Skin epidermis (tissue), 12 donors: ENCODE measurements at regions not wholly inside any gene's neighbourhood (a gene's known extent, or its start where the extent isn't known, plus 50 kb on each side); places are given as distances from the start of the nearest gene placed in this dataset.

ENCODE experiments used
- H3K27ac ChIP-seq, 21 experiments: fragments of 200-600 bp; sonication (generic) in 11 of 21; one replicate each; pipeline ENCODE4 v1.5.0; 2020; ENCODE audit warnings: mild to moderate bottlenecking in 3 of 21, inconsistent platforms in 2 of 21, moderate library complexity in 2 of 21
- H3K4me3 ChIP-seq, 7 experiments: fragments of 200-600 bp; sonication (generic) in 2 of 7; one replicate each; pipeline ENCODE4 v1.5.0; 2020; ENCODE audit warnings: inconsistent platforms in 2 of 7, mild to moderate bottlenecking in 2 of 7, moderate library complexity in 1 of 7

DNA sequence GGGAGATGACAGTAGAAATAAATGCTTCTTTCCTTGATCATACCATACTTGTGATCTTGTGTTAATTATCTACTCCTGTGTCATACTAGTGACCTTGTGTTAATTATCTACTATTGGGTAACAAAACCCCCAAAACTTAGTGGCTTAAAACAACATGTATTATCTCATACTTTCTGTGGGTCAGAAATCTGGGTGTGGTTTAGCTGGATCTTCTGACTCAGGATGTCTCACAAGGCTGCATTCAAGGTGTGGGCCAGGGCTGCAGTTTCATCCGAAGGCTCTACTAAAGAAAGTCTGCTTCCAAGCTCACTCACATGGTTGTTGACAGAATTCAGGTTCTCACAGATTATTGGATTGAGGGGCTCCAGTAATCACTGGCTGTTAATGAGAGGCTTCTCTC, 70.3 kb upstream of the NDP start:
- Histone ChIP-seq H3K4me3 (no peak overlapping the region), H3K27ac (no peak overlapping the region)

GRCh38 chrX:44042751-44043150, 69.6 kb upstream of the NDP start:
- Histone ChIP-seq H3K4me3 (no peak overlapping the region), H3K27ac (no peak overlapping the region)

DNA sequence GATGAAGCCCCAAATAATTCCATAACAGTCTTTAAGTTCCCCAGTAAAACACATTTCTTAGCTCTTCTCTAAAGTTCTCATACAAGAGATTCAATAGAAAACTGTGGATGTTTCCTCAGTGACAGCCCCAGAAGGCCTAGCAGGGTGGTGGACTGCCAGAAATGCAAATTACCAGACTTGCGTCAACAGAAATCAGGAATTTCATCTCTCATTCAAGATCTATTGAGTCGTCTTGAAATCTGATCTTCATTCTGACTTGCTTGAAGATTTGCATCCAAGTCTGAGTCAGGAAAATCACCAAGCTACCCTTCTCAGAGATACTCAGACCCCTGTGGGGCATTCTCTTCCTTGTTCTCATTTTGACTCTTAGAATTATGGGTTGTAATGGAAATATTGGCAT, 68.9 kb upstream of the NDP start:
- Histone ChIP-seq H3K27ac (no peak overlapping the region), H3K4me3 (no peak overlapping the region)

GRCh38 chrX:44040406-44040805, 67.2 kb upstream of the NDP start:
- H3K4me3 ChIP-seq: no peak overlapping the region

DNA sequence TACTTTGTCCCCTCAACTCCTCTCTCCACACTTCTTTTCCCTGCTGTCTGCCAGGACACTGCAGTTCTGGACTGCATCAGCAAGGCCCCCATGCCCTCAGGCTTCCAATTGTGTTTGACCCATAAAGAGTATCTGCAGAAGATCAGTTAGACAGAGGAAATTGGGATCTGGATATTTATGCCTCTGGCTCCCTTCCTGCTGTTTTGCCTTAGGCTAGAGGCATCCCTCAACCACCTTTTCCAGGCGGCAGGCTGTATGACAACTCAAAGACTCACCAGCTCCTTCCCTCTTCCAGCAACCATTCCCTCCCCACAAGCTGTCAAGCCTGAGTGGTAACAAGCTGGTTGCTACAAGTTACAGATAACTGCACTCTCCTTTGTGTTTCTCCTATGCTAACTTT, 66.4 kb upstream of the NDP start:
- Histone ChIP-seq H3K27ac (no peak overlapping the region), H3K4me3 (no peak overlapping the region)

More at GRCh38 chrX:44040406-44040805, 67.2 kb upstream of the NDP start:
- H3K27ac ChIP-seq: no peak overlapping the region

GRCh38 chrX:44036336-44036735, 63.1 kb upstream of the NDP start:
- Histone ChIP-seq H3K4me3 (no peak overlapping the region), H3K27ac (peak overlapping the region in 1 of 21 experiments; percentile 3)

DNA sequence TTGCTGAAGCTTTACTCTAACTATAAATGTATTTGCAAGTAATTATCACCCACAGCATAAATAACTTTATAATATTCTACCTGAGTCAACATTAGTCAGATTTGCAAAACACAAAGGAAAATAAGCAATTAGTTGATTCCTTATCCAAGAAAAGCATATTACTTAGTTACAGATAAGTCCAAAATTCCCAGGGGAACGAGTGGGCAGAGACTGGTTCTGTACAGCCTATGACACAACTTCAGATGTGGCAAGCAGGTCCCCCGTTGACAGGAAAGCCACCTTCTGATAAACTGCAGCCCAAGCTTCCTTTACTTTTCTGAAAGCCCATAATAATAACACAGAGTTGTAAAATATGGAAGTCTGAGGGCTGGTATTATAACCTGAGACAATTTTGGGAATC, 62.4 kb upstream of the NDP start:
- Histone ChIP-seq H3K27ac (no peak overlapping the region), H3K4me3 (no peak overlapping the region)

DNA sequence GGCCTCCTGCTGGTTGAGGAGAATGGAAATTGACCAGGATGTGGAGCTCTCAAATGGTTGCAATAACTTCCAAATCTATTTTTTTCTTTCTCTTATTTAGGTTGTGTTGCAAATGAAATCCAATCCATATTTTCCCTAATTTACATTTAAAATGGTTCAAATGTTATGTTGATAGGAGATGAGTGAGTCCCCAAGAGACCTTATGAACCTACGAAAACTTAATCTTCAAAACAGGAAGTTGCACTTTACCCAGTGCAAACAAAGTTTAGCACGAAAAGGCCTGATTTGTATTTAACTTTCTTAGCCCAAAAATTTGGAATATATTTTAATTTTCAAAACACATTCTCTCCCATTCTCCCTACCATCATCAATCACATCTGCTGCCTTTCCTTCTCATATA, 59.3 kb upstream of the NDP start:
- no peak overlapping the region for H3K4me3 ChIP-seq
- no peak overlapping the region for H3K27ac ChIP-seq

- H3K4me3 ChIP-seq: no peak overlapping the region
- no peak overlapping the region for H3K27ac ChIP-seq
These were observed 52.4 kb upstream of the NDP start for GRCh38 chrX:44025555-44025954.
